ENCODE measurements at regions not wholly inside any gene's neighbourhood (a gene's known extent, or its start where the extent isn't known, plus 50 kb on each side); places are given as distances from the start of the nearest gene placed in this dataset.

DNA sequence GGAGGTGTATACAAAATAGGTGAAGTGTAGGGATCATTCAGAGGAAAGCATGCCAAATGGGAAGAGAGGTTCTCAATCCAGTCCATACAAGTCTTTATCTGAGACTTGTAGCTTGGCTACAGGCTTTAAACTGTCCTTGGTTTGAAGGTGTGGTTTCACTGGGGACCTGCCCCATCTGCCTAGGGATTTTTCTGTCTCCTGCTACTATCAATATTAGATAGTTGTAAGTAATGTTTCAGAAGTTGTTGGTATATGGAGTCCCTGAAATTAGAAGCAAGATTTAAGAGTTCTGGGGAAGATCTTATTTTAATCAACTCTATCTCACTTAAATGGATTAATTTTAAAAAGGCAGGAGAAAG lies 100.9 kb downstream of the ANKRD7 start:
- TF ChIP-seq, protein P1, sequence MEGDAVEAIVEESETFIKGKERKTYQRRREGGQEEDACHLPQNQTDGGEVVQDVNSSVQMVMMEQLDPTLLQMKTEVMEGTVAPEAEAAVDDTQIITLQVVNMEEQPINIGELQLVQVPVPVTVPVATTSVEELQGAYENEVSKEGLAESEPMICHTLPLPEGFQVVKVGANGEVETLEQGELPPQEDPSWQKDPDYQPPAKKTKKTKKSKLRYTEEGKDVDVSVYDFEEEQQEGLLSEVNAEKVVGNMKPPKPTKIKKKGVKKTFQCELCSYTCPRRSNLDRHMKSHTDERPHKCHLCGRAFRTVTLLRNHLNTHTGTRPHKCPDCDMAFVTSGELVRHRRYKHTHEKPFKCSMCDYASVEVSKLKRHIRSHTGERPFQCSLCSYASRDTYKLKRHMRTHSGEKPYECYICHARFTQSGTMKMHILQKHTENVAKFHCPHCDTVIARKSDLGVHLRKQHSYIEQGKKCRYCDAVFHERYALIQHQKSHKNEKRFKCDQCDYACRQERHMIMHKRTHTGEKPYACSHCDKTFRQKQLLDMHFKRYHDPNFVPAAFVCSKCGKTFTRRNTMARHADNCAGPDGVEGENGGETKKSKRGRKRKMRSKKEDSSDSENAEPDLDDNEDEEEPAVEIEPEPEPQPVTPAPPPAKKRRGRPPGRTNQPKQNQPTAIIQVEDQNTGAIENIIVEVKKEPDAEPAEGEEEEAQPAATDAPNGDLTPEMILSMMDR (IDR thresholded peaks at IDR 0.05): no peak
- no peak for TF ChIP-seq POLR2A (IDR thresholded peaks at IDR 0.05)

Data from heart left ventricle (tissue), 13 donors.